Astrocyte of the cerebellum (primary cell): ENCODE measurements at regions not wholly inside any gene's neighbourhood (a gene's known extent, or its start where the extent isn't known, plus 50 kb on each side); places are given as distances from the start of the nearest gene placed in this dataset.

Experiments used
- DNase-seq: peaks from one replicate; pipeline ENCODE4 v3.0.0-alpha.2; 2011; ENCODE audit warnings: low read depth
- H3K4me3 ChIP-seq: 2 replicates; pipeline ENCODE4 v1.5.1; 2011; ENCODE audit warnings: mild to moderate bottlenecking, low read depth, low read length, moderate library complexity
- CTCF ChIP-seq: IDR thresholded peaks from 2 replicates; pipeline ENCODE4 v1.5.1; 2012; ENCODE audit warnings: low read length, low read depth, moderate library complexity, mild to moderate bottlenecking; ENCODE audit errors: missing control alignments
- in situ Hi-C: cut with HindIII; loops from 2 replicates; pipeline ENCODE4 v1.10.0; 2017; ENCODE audit warnings: low sequenced_read_pairs

GRCh38 chr16:5776876-5777275, 679.3 kb upstream of the EEF2KMT start:
- no peak overlapping the region for H3K4me3 ChIP-seq
- no peak for TF ChIP-seq CTCF
- DNase-seq = no peak
- in situ Hi-C loops = no loop called here

GRCh38 chr16:5775916-5776315, 678.3 kb upstream of the EEF2KMT start:
- DNase-seq = no peak
- TF ChIP-seq CTCF = no peak
- in situ Hi-C loops = no loop called here
- no peak overlapping the region for H3K4me3 ChIP-seq

GRCh38 chr16:5770118-5770517, 672.5 kb upstream of the EEF2KMT start:
- TF ChIP-seq CTCF = no peak
- H3K4me3 ChIP-seq = no peak overlapping the region
- in situ Hi-C loops = no loop called here
- no peak for DNase-seq

- in situ Hi-C loops = no loop called here
- DNase-seq = no peak
- H3K4me3 ChIP-seq = no peak overlapping the region
- TF ChIP-seq CTCF = no peak
These were observed 671.9 kb upstream of the EEF2KMT start for GRCh38 chr16:5769513-5769912.

GRCh38 chr16:5768445-5768844, 670.9 kb upstream of the EEF2KMT start:
- no peak for TF ChIP-seq CTCF
- in situ Hi-C loops = no loop called here
- no peak for DNase-seq

GRCh38 chr16:5763176-5763575, 665.6 kb upstream of the EEF2KMT start:
- in situ Hi-C loops = no loop called here

More at GRCh38 chr16:5768445-5768844, 670.9 kb upstream of the EEF2KMT start:
- no peak overlapping the region for H3K4me3 ChIP-seq

More at GRCh38 chr16:5763176-5763575, 665.6 kb upstream of the EEF2KMT start:
- H3K4me3 ChIP-seq = no peak overlapping the region
- no peak for TF ChIP-seq CTCF
- DNase-seq = no peak
